ENCODE measurements at regions not wholly inside any gene's neighbourhood (a gene's known extent, or its start where the extent isn't known, plus 50 kb on each side); places are given as distances from the start of the nearest gene placed in this dataset.
"Not testable (repeated sequence)": the region's sequence is repeated elsewhere in the genome, so short reads cannot be mapped to it uniquely, and the experiment has no call there.

DNA sequence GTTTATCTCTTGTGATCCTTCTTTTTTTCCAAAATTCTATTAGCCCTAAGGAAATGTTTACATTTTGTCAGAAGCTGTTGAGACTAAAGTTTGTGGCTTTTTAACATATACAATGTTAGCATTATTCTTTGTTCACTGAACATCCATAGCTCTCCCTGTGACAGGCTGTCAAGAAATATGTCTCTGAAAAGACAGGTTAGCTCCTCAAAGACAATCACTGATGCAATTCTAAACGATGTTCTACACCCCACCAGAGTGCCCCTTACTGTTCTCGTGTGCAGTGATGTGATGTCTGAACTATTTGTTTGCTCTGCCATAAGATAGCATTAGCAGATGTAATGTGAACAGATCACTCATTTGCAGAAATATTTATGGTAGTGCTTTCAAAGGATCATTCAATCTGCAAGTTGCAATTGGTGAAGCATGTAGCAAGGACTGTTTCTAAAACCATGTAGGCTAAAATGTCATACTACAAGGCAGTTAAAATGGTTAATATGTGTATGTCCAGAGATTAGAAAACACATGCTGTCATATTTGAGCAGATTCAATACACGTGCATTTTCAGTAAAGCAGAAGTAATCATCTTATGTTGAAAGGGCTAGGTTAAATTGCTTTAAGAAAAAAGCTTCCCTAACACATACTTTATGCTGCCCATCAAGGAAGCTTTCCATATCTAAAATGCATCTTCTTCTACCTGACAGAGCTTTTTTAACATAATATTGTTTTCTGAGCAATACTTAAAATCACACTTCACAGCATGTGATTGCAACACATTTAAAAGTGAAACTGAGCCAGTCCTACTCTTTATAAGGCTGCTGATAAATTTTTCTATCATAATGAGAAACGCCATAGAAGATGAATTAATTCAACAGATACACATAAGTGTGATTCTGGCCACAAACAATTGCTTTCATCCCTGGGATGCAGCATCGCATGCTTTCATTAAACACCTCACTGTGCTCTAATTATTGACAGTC, 285.7 kb upstream of the UBE2E3 start:
- FAIRE-seq: no peak

DNA sequence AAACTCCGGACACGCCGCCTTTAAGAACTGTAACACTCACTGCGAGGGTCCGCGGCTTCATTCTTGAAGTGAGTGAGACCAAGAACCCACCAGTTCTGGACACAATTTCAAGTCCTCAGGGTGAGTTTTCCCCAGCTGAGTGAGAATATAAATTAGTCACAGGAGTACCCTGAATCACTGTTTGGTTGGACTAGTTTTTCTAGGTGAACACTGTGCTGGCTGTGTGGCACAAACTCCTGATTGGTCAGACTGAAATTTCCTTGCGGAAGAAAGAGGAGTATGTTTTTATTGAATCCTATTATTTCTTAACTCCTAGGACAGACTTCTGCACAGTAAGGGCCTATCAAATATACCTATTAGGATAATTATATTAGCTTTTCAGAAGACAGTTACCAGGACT, 288.1 kb upstream of the UBE2E3 start:
- FAIRE-seq: no peak

DNA sequence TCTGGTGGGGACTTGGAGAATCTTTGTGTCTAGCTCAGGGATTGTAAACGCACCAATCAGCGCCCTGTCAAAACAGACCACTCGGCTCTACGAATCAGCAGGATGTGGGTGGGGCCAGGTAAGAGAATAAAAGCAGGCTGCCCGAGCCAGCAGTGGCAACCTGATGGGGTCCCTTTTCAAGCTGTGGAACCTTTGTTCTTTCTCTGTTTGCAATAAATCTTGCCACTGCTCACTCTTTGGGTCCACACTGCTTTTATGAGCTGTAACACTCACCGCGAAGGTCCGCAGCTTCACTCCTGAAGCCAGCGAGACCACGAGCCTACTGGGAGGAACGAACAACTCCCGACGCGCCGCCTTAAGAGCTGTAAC, 288.6 kb upstream of the UBE2E3 start:
- FAIRE-seq: not testable (repeated sequence)

DNA sequence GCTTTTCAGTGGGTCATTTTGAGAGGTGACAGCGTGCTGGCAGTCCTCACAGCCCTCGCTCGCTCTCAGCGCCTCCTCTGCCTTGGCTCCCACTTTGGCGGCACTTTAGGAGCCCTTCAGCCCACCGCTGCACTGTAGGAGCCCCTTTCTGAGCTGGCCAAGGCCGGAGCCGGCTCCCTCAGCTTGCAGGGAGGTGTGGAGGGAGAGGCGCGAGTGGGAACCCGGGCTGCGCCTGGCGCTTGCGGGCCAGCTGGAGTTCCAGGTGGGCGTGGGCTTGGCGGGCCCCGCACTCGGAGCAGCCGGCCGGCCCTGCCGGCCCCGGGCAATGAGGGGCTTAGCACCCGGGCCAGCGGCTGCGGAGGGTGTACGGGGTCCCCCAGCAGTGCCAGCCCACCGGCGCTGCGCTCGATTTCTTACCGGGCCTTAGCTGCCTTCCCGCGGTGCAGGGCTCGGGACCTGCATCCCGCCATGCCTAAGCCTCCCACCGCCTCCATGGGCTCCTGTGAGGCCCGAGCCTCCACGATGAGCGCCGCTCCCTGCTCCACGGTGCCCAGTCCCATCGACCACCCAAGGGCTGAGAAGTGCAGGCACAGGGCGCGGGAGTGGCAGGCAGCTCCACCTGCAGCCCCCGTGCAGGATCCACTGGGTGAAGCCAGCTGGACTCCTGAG, 289.1 kb upstream of the UBE2E3 start:
- not testable (repeated sequence) for FAIRE-seq

DNA sequence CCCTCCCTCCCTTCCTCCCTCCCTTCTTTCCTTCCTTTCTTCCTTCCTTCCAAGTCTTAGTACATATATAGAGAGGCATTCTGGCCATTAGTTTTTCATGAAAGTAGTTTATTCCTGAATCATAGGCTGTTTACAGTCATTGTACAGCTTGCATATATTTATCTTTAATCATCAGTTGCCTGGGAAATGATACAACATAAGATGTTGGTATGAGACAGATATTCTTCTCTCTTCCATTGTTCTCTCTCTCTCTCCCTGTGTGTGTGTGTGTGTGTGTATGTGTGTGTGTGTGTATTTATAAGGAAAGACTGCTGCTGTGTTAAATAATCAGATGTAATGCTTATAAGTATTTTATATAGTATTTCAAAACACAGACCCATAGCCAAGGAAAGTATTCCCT, 289.8 kb upstream of the UBE2E3 start:
- no peak for FAIRE-seq

DNA sequence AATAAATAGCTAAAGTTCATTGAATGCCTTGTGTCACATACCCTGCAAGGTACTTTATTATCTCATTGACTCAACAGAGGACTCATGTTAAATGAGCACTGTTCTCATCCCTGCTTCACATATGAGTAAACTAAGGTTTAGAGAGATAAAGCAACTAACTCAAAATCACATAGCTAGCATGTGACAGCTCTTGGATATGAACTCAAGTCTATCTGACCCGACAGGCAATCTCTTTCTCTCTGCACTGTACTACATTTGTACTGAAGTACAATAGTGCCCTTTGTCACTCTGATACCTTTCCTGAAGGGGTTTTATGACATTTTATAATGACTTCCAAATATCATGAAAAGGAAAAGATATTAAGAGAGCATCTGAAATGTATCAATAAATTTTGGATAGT, 297.5 kb upstream of the UBE2E3 start:
- no peak for FAIRE-seq

DNA sequence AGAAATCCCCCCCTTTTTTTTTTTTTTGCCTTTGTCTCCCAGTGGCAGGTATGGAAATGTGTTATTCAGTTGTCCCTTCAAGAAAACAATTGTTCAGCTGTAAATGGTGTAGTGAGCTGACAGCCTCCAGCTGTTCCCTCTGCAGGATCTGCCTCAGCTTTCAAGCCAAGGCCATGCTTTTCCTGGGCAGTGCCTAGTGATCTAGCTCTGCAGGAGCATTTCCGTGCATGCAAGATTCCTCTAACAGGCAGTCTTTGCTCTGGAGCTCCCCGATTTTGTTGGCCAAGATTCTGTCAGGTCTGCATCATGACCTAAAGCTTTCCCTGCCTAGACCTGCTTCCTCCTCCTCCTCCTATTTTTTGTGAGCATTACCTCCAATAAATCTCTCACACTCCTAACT, 300.7 kb upstream of the UBE2E3 start:
- no peak for FAIRE-seq

DNA sequence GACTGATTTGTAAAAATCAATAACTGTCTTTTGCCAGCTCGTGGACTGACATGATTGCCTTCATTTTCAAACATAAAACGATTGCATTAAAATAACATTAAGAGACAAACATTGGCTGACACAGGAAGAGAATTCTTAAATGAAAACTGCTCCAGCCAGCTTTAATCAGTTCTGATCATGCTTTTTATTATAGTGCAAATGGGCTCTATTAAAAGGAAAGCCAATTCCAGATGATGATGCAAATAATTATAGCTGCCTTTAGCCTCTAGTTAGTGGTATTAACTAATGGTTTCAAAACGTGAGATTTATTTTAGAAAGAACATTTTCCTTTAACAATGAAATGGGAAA, 301.8 kb upstream of the UBE2E3 start:
- FAIRE-seq: no peak

DNA sequence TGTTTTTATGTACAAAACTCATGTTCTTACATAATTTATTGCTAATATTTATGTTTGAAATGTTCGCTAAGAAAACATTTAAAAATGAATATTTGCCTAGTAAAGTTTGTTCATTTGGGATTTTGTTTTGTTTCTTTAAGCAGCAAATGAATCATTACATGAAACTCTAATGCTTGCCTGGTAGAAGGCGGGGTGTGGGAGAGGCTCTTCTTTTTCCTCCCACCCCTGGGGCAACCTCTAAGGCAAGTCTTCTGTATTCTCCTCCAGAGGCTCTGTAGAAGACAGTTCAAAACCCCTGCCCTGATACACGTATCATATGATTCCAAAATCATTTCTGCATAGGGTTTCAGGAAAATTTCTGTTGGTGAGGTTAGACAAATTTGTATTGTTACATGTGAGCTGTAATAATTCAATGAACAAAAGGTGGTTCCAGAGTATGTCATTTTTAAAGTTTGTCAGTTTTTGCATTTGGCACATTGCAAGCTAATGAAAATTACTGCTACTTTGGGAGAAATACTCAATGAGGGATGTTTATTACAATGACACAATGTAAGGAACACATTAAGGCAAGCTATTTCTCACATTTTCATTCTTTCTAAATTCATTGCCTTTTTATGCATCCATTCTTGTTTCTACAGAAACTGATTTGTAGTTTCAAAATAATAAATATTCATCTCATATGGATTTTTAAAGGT, 302.3 kb upstream of the UBE2E3 start:
- no peak for FAIRE-seq

DNA sequence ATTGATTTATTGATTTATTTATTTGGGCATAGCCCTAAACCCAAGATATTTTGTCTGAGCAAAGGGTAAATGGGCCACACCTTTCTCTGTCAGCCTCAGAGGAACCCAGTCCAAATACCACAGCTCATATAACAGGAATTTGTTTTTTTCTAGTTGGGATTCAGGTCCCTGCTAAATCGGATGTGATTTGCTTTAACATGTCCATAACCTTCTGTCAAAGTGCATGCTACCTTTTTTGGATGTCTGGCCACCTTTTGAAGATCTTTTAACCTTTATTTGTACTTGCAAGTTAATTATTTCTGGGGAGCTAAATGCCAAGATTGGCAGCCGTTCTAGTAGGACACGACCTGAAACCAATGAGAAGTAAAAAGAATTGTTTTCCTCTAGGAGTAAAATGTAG, 303.2 kb upstream of the UBE2E3 start:
- no peak for FAIRE-seq

DNA sequence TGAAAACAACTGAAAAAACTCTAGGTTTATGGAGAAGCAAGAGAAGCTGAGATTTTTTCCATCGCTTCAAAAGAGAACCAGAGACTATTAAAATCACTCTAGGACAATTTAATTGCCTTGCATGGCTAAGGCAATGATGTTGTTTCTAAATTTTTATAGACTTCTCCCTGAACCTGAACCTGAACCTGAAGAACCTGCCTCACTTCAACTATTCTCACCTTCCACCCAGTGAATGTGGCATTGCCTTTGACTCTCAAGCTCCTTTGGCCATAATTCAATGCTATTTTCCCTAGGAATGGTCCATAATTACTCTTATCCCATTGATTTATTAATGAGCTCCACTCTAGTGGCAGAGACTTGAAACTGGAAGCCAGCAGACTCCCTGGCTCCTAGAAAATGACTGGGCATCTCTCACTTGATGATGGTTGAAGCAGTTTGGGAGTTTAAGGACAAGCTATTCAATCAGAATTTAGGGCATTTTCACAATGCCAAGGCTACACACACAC, 303.8 kb upstream of the UBE2E3 start:
- FAIRE-seq: no peak

DNA sequence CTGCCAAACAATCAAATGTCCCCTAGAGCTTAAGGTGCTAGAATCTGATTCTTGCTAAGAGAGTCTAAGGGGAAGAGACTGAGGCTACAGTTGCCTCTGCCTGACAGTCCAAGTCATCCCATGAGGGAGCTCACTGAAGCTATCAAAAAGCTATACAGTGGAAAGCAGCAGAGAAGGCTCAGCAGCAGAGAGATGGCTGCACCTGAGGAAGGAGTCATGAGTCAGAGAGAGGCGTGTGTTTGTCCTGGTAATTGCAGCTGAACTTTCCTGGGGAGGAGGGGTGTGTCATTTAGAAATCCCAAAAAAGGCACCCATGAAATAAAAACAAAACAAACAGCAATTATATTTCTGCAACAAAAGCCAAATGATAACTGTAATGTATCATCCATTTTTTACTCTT, 305.2 kb upstream of the UBE2E3 start:
- FAIRE-seq: no peak

DNA sequence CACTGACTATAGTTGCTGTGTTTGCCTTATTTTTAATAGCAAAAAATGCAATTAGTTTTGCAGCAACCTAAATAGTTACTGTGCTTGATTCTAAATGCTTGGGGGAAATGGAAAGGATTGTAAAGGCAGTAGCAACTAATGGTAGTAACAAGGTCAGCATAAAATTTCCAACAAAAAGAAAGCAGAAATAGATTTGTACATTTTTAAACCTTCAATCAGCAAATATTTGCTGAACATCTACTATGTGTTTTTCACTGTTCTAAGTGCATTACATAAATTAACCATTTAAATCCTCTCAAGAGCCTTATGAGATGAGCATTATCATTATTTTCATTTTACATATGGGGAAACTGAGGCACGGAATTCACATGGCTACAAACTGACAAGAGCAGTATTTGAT, 308.0 kb upstream of the UBE2E3 start:
- no peak for FAIRE-seq

DNA sequence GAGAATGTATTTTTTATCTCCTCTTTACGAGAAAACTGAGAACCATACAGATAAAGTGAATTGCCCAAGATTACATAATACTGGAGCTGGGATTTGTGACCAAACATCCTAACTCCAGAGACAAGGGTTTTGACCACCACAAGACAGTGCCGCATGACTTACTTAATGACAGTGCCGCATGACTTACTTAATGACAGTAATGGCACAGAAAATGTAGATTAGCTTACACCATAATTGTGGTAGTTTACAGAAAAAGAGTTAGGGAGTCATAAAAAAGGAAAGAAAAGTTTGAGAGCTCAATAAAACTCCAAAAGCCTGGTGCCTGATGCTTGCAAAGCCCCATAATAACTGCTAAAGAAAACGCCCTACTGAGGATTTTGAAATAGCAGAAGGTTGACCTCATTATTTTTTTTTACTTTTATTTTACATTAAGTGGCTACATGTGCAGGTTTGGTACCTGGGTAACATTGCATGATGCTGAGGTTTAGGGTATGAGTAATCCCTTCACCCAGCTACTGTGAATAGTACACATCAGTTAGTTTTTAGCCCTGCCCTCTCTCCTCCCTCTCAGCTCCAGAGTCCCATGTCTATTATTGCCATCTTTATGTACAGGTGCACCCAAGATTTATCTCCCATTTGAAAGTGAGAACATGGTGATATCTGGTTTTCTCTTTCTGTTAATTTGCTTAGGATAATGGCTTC, 310.0 kb upstream of the UBE2E3 start:
- no peak for FAIRE-seq

DNA sequence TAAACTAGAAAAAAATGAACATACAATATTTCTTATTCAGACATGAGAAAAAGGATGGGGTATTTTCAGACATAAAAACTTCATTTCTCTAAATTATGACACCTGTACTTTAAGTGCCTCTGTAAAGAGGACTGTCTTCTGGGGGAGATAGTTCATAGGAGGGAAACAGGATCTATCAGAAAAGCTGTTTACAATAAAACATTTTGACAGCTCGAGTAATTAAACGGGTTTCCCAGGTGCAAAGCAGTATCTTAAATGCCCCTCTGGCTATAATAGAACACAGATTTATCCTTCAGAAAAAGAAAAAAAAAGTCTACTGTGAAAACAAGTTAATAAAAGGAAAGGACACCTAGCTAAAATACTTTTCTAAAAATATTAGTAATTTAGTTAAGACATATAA, 311.4 kb upstream of the UBE2E3 start:
- no peak for FAIRE-seq

DNA sequence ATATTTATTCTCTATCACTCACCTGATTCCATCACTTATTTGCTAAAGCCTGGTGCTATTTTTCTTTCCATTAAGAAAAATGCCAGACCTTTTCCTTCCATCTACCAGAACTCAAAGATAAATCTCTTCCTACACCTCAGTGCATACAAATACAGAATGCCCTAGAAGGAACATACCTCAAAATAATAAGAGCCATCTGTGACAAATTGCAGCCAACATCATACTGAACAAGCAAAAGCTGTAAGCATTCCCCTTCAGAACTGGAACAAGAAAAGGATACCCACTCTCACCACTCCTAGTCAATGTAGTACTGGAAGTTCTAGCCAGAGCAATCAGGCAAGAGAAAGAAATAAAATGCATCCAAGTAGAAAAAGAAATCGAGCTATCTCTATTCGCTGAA, 315.9 kb upstream of the UBE2E3 start:
- FAIRE-seq: no peak

DNA sequence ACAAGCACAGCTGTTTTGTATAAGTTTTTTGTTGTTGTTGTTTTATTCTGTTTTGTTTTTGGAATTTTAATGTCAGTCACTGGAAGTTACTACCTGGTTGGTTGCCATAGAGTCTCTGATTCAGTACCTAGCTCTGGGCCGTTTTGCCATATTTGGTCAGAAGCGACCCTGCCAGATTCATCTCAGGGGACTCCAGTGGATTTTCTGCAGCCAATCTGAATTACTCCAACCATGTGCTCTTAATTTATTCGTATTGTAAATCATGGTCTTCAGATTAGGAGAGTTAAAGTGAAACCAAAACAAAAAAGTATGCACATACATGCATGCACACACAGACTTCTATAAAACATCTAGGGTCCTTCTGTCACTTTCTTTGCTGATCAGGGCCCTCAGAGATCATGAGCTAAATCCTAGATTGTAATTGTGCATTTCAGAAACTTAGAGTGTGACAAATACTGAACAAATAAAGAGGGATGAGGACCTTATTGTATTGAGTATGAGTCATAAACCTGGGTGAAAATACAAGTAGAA, 317.4 kb upstream of the UBE2E3 start:
- FAIRE-seq: no peak

DNA sequence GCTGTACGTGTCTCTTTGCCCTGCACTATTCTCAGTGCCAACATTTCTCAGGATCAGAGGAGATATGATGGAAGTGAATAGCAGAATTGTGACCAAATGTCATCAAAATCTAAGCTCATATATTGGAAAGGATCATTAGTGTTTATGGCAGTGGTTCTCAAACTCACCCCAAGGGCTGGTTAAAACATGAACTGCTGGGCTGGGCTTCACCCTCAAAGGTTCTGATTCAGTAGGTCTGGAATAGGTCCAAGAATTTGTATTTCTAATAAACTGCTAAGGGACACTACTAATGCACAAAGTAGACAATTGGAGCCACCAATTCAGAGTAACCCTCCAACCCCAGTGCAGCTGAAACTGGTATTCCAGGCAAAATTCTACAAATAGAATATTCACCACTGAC, 317.9 kb upstream of the UBE2E3 start:
- no peak for FAIRE-seq

DNA sequence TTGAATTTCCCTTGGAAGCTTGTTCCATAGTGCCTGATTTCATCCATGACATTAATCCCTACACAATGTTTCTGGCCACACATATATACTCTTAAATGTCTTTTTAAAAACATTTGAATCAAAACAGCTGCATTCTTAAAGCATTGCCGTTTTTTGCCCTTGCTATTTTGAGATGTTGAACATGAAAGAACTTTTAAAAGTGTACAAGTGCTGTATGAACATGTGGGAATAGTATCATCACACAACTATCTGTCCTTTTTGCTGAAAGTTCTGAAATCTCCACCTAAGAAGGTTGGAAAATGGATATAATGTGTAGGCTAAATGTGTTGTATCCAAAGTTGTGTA, 318.7 kb upstream of the UBE2E3 start:
- FAIRE-seq: no peak

DNA sequence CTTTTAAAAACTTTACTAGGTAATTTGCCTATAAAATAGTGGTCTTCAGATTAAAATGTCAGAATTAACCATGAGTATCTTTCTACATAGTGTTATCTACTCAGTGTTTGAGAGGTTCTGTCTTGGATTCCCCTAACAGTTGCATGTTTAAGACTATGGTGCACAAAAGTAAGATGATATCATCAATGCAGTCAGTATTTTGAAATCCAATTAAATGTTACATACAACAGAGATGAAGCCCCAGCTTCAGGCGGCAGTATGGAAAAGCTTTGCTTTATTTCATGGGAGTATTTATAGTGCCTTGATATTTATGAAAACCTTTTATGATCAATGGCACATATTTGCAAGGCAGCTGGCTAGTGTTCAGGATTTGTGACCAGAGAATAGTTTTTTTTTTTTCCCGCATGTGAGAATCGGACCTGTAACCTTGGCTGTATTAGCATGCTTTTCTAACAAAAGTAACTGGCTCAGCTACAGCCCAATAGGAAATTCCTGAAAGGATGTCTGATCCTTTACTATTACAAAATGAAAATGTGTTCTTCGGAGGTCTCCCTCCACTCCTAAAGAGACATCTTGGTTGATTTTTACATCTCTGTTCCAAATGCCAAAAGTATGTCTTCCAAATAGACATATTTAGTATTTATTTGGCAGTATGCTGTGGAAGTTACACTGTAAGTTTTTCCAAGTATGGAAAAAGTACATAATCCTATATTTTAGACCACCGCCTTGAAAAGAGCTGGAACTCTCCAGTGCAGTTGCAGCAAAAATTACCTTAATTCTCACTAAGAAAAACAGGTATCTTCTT, 319.3 kb upstream of the UBE2E3 start:
- FAIRE-seq: no peak

DNA sequence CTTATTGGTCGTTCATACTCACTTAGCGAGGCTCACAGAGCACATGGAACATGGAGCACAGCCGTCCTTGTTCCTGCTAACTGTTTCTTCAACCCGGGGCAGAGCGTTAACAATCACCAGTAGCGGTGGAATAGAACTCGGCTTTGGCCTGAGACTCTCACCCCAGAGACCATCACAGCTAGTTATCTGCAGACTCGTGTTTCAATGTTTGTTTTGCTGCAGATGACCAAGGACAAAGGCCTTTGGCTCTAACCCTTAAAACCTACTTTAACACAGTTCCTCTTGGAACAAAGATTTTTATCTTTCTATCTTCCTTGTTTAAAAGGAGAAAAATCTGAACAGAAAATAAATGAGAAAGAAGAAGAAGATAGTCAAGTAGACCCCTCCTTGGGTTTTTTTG, 320.2 kb upstream of the UBE2E3 start:
- no peak for FAIRE-seq

DNA sequence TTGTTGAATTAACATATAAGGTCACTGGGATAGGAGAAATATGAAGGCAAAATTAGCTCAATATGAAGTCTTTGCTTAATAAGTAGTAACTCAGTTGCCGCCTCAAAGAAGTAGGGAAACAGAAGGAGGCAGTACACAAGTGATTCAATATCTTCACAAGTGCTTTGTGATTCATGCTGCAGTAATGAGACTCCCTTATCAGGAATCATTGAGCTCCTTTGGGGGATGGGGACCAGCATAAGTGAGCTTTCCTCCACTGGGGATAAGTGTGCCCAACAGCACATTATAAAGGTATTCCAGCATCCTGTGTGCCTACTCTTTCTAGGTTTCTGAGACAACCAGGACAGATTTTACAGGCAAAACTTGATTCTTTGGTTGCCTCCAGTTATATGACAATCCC, 323.4 kb upstream of the UBE2E3 start:
- no peak for FAIRE-seq

All from G401.6 (cell line).